ENCODE measurements at regions not wholly inside any gene's neighbourhood (a gene's known extent, or its start where the extent isn't known, plus 50 kb on each side); places are given as distances from the start of the nearest gene placed in this dataset.
"Not testable (repeated sequence)": the region's sequence is repeated elsewhere in the genome, so short reads cannot be mapped to it uniquely, and the experiment has no call there.

GRCh38 chr20:25774203-25774602 lies 77.5 kb upstream of the ZNF337 start:
- ATAC-seq (ENCODE audit: insufficient read depth, low FRiP score); DNase-seq; H3K36me3 ChIP-seq (ENCODE audit: control insufficient read depth in 4 of 4, insufficient read depth in 4 of 4, low read length in 4 of 4); H3K9me3 ChIP-seq (ENCODE audit: control insufficient read depth in 4 of 4, insufficient read depth in 3 of 4, low read length in 3 of 4); H3K9ac ChIP-seq (ENCODE audit: insufficient read depth in 1 of 2, low read length in 2 of 2); H3K4me3 ChIP-seq; H3K27ac ChIP-seq (ENCODE audit: low read depth in 1 of 2, low read length in 1 of 2); H3K4me1 ChIP-seq (ENCODE audit: control insufficient read depth in 5 of 5, insufficient read depth in 5 of 5, low read length in 5 of 5); H3K27me3 ChIP-seq (ENCODE audit: control insufficient read depth in 3 of 3, insufficient read depth in 3 of 3, low read length in 2 of 3): not testable (repeated sequence)
- 93 to 96% methylated on average over 13 to 14 of the region's 18 CpGs for WGBS, 2 donors

GRCh38 chr20:25772437-25772836 lies 75.8 kb upstream of the ZNF337 start:
- H3K9ac ChIP-seq (ENCODE audit: insufficient read depth in 1 of 2, low read length in 2 of 2); H3K9me3 ChIP-seq (ENCODE audit: control insufficient read depth in 4 of 4, insufficient read depth in 3 of 4, low read length in 3 of 4); DNase-seq; H3K4me3 ChIP-seq; H3K36me3 ChIP-seq (ENCODE audit: control insufficient read depth in 4 of 4, insufficient read depth in 4 of 4, low read length in 4 of 4); ATAC-seq (ENCODE audit: insufficient read depth, low FRiP score); H3K4me1 ChIP-seq (ENCODE audit: control insufficient read depth in 5 of 5, insufficient read depth in 5 of 5, low read length in 5 of 5); H3K27me3 ChIP-seq (ENCODE audit: control insufficient read depth in 3 of 3, insufficient read depth in 3 of 3, low read length in 2 of 3); H3K27ac ChIP-seq (ENCODE audit: low read depth in 1 of 2, low read length in 1 of 2): not testable (repeated sequence)
- 88 to 95% methylated on average over 3 of the region's 3 CpGs for WGBS, 2 donors

- not testable (repeated sequence) for DNase-seq; ATAC-seq (ENCODE audit: insufficient read depth, low FRiP score); H3K9ac ChIP-seq (ENCODE audit: insufficient read depth in 1 of 2, low read length in 2 of 2); H3K4me3 ChIP-seq; H3K4me1 ChIP-seq (ENCODE audit: control insufficient read depth in 5 of 5, insufficient read depth in 5 of 5, low read length in 5 of 5); H3K27ac ChIP-seq (ENCODE audit: low read depth in 1 of 2, low read length in 1 of 2); H3K9me3 ChIP-seq (ENCODE audit: control insufficient read depth in 4 of 4, insufficient read depth in 3 of 4, low read length in 3 of 4); H3K36me3 ChIP-seq (ENCODE audit: control insufficient read depth in 4 of 4, insufficient read depth in 4 of 4, low read length in 4 of 4); H3K27me3 ChIP-seq (ENCODE audit: control insufficient read depth in 3 of 3, insufficient read depth in 3 of 3, low read length in 2 of 3)
- WGBS, 2 donors, result no CpG with 5 or more reads among the region's 1 CpG
These were observed 75.2 kb upstream of the ZNF337 start for GRCh38 chr20:25771818-25772217.

- H3K9me3 ChIP-seq (ENCODE audit: control insufficient read depth in 4 of 4, insufficient read depth in 3 of 4, low read length in 3 of 4), result no peaks in the 10 kb centered on the region
- H3K27me3 ChIP-seq (ENCODE audit: control insufficient read depth in 3 of 3, insufficient read depth in 3 of 3, low read length in 2 of 3), result no peaks in the 10 kb centered on the region
- no peaks in the 10 kb centered on the region for H3K36me3 ChIP-seq (ENCODE audit: control insufficient read depth in 4 of 4, insufficient read depth in 4 of 4, low read length in 4 of 4)
- no peaks in the 10 kb centered on the region for H3K4me1 ChIP-seq (ENCODE audit: control insufficient read depth in 5 of 5, insufficient read depth in 5 of 5, low read length in 5 of 5)
- no peak overlapping the region for H3K9ac ChIP-seq (ENCODE audit: insufficient read depth in 1 of 2, low read length in 2 of 2)
- no peak for TF ChIP-seq CTCF (IDR thresholded peaks at IDR 0.05; ENCODE audit: control extremely low read depth, extremely low read depth)
- no peak overlapping the region for H3K27ac ChIP-seq (ENCODE audit: low read depth in 1 of 2, low read length in 1 of 2)
- DNase-seq (no peak), ATAC-seq (ENCODE audit: insufficient read depth, low FRiP score) (no peak)
- H3K4me3 ChIP-seq, result no peak overlapping the region
These were observed 64.9 kb upstream of the ZNF337 start for GRCh38 chr20:25761596-25761995.

GRCh38 chr20:25761046-25761445 lies 64.4 kb upstream of the ZNF337 start:
- not testable (repeated sequence) for DNase-seq; H3K36me3 ChIP-seq (ENCODE audit: control insufficient read depth in 4 of 4, insufficient read depth in 4 of 4, low read length in 4 of 4); H3K9me3 ChIP-seq (ENCODE audit: control insufficient read depth in 4 of 4, insufficient read depth in 3 of 4, low read length in 3 of 4); ATAC-seq (ENCODE audit: insufficient read depth, low FRiP score); H3K27me3 ChIP-seq (ENCODE audit: control insufficient read depth in 3 of 3, insufficient read depth in 3 of 3, low read length in 2 of 3); H3K9ac ChIP-seq (ENCODE audit: insufficient read depth in 1 of 2, low read length in 2 of 2); H3K27ac ChIP-seq (ENCODE audit: low read depth in 1 of 2, low read length in 1 of 2); H3K4me3 ChIP-seq; H3K4me1 ChIP-seq (ENCODE audit: control insufficient read depth in 5 of 5, insufficient read depth in 5 of 5, low read length in 5 of 5)
- WGBS, 2 donors, result 61 to 70% methylated on average over 2 of the region's 2 CpGs
